Keratinocyte (primary cell): ENCODE measurements at regions not wholly inside any gene's neighbourhood (a gene's known extent, or its start where the extent isn't known, plus 50 kb on each side); places are given as distances from the start of the nearest gene placed in this dataset.

Source experiments
- DNase-seq: peaks from one replicate; pipeline ENCODE4 v3.0.0-alpha.2; 2011; ENCODE audit warnings: low read depth, missing footprints, low spot score
- FAIRE-seq: peaks from 2 replicates; lab custom pipeline; 2011; peaks lifted over from hg19 to GRCh38; lab: Jason Lieb, UNC
- H2AFZ ChIP-seq: 2 replicates; pipeline ENCODE4 v1.6.0; 2012; ENCODE audit warnings: low read length, control low read depth, inconsistent platforms; ENCODE audit not compliant: control insufficient read depth
- H3K27ac ChIP-seq: 2 replicates; pipeline ENCODE4 v1.5.1; 2011; ENCODE audit warnings: low read length; ENCODE audit not compliant: control insufficient read depth, insufficient read depth
- H3K27me3 ChIP-seq: 3 replicates; pipeline ENCODE4 v1.6.0; 2011; ENCODE audit warnings: low read length; ENCODE audit not compliant: control insufficient read depth, insufficient read depth; ENCODE audit errors: extremely low read depth
- H3K36me3 ChIP-seq, 2 experiments: 2 replicates in 1 of 2; 3 replicates in 1 of 2; pipeline ENCODE4 v1.5.1; 2011; ENCODE audit warnings: low read length in 2 of 2, mild to moderate bottlenecking in 1 of 2; ENCODE audit not compliant: control insufficient read depth in 2 of 2, insufficient read depth in 2 of 2; ENCODE audit errors: extremely low read depth in 1 of 2
- H3K4me1 ChIP-seq: 3 replicates; pipeline ENCODE4 v1.5.1; 2011; ENCODE audit warnings: low read length; ENCODE audit not compliant: control insufficient read depth, insufficient read depth; ENCODE audit errors: extremely low read depth
- H3K4me2 ChIP-seq: 3 replicates; pipeline ENCODE4 v1.6.0; 2011; ENCODE audit warnings: low read depth, low read length; ENCODE audit not compliant: control insufficient read depth, insufficient read depth; ENCODE audit errors: extremely low read depth
- H3K4me3 ChIP-seq, 3 experiments: fragments of 200-600 bp in 1 of 3; sonication (generic) in 1 of 3; 2 replicates in 2 of 3; 3 replicates in 1 of 3; pipeline ENCODE4 v1.5.1; 2011 to 2016; ENCODE audit warnings: low read length in 3 of 3, mild to moderate bottlenecking in 3 of 3, control low read depth in 2 of 3, inconsistent platforms in 1 of 3, low read depth in 1 of 3, mixed read lengths in 1 of 3, mixed run types in 1 of 3, moderate library complexity in 1 of 3; ENCODE audit not compliant: control insufficient read depth in 2 of 3, insufficient read depth in 2 of 3; ENCODE audit errors: extremely low read depth in 1 of 3
- H3K79me2 ChIP-seq: 2 replicates; pipeline ENCODE4 v1.6.0; 2012; ENCODE audit warnings: low read length; ENCODE audit not compliant: control insufficient read depth, insufficient read depth
- H3K9ac ChIP-seq: 3 replicates; pipeline ENCODE4 v1.6.0; 2011; ENCODE audit warnings: low read length; ENCODE audit not compliant: control insufficient read depth, insufficient read depth; ENCODE audit errors: extremely low read depth
- H3K9me1 ChIP-seq: 3 replicates; pipeline ENCODE4 v1.6.0; 2011; ENCODE audit warnings: low read length; ENCODE audit not compliant: control insufficient read depth, insufficient read depth; ENCODE audit errors: extremely low read depth
- H3K9me3 ChIP-seq: 2 replicates; pipeline ENCODE4 v1.5.1; 2012; ENCODE audit warnings: low read depth, low read length; ENCODE audit not compliant: control insufficient read depth
- H4K20me1 ChIP-seq: 3 replicates; pipeline ENCODE4 v1.6.0; 2011; ENCODE audit warnings: low read length; ENCODE audit not compliant: control insufficient read depth, insufficient read depth; ENCODE audit errors: extremely low read depth
- CTCF ChIP-seq, 3 experiments: IDR thresholded peaks in 1 of 3; conservative IDR thresholded peaks in 1 of 3; optimal IDR thresholded peaks in 1 of 3; 2 replicates in 2 of 3; 3 replicates in 1 of 3; pipeline versions ENCODE3 to v1.5.1; 2011; ENCODE audit warnings: low read length in 3 of 3, mild to moderate bottlenecking in 3 of 3, moderate library complexity in 2 of 3, control low read depth in 1 of 3, inconsistent platforms in 1 of 3; ENCODE audit not compliant: insufficient read depth in 2 of 3; ENCODE audit errors: extremely low read depth in 1 of 3
- EZH2 ChIP-seq: IDR thresholded peaks from one replicate; pipeline ENCODE4 v1.6.1; 2012; ENCODE audit warnings: inconsistent platforms, mild to moderate bottlenecking, low read length, moderate library complexity
- dilution Hi-C: fragments of 300-500 bp; cut with MboI; formaldehyde crosslinking; loops from one replicate; pipeline ENCODE4 v1.7.0; 2020; ENCODE audit warnings: low sequenced_read_pairs; ENCODE audit not compliant: extremely low pct_ligation_motif_present

- TF ChIP-seq EZH2 (no peak), CTCF (optimal IDR thresholded peaks at IDR 0.05 in 1 of 3, IDR thresholded peaks at IDR 0.05 in 1 of 3, conservative IDR thresholded peaks at IDR 0.05 in 1 of 3; ENCODE audit: extremely low read depth in 1 of 3, insufficient read depth in 2 of 3, low read length in 3 of 3) (no peak)
- dilution Hi-C loops = no loop called here
- FAIRE-seq = no peak
Measured at GRCh38 chr10:65708057-65708456, 1217.8 kb upstream of the LRRTM3 start.

GRCh38 chr10:65710306-65710705, 1215.5 kb upstream of the LRRTM3 start:
- Histone ChIP-seq H3K4me1 (no peaks in the 10 kb centered on the region), H3K79me2 (no peaks in the 10 kb centered on the region), H2AFZ (no peak overlapping the region), H3K9ac (no peak overlapping the region), H3K9me1 (no peaks in the 10 kb centered on the region), H4K20me1 (no peaks in the 10 kb centered on the region), H3K27me3 (no peaks in the 10 kb centered on the region), H3K4me3 (no peak overlapping the region), H3K36me3 (no peaks in the 10 kb centered on the region), H3K27ac (no peak overlapping the region), H3K4me2 (no peak overlapping the region), H3K9me3 (no peaks in the 10 kb centered on the region)
- TF ChIP-seq CTCF (optimal IDR thresholded peaks at IDR 0.05 in 1 of 3, IDR thresholded peaks at IDR 0.05 in 1 of 3, conservative IDR thresholded peaks at IDR 0.05 in 1 of 3; ENCODE audit: extremely low read depth in 1 of 3, insufficient read depth in 2 of 3, low read length in 3 of 3) = no peak
- TF ChIP-seq EZH2 = no peak
- DNase-seq = no peak
- dilution Hi-C loops = no loop called here
- FAIRE-seq = no peak

More at GRCh38 chr10:65708057-65708456, 1217.8 kb upstream of the LRRTM3 start:
- Histone ChIP-seq H3K9me1 (no peaks in the 10 kb centered on the region), H3K4me3 (no peak overlapping the region), H3K36me3 (no peaks in the 10 kb centered on the region), H4K20me1 (no peaks in the 10 kb centered on the region), H3K9ac (no peak overlapping the region), H3K9me3 (no peaks in the 10 kb centered on the region), H3K27ac (no peak overlapping the region), H3K27me3 (no peaks in the 10 kb centered on the region), H3K79me2 (no peaks in the 10 kb centered on the region), H3K4me1 (no peaks in the 10 kb centered on the region), H2AFZ (no peak overlapping the region), H3K4me2 (no peak overlapping the region)
- no peak for DNase-seq
